ENCODE measurements at regions not wholly inside any gene's neighbourhood (a gene's known extent, or its start where the extent isn't known, plus 50 kb on each side); places are given as distances from the start of the nearest gene placed in this dataset.

- Histone ChIP-seq H3K27me3 (ENCODE audit: low read depth) (no peaks in the 10 kb centered on the region), H3K4me3 (no peak overlapping the region), H3K36me3 (no peaks in the 10 kb centered on the region), H3K27ac (no peak overlapping the region), H3K4me1 (no peaks in the 10 kb centered on the region), H3K9me3 (no peaks in the 10 kb centered on the region)
- no peak for ATAC-seq
- no peak for DNase-seq
- intact Hi-C loops (cut with DNase I), result no loop called here
- TF ChIP-seq CTCF (IDR thresholded peaks at IDR 0.05), result no peak
Observed at GRCh38 chr9:582775-583174, 258.7 kb upstream of the DMRT1 start.

GRCh38 chr9:587527-587926 lies 254.0 kb upstream of the DMRT1 start:
- H3K27ac ChIP-seq, result no peak overlapping the region

DNA sequence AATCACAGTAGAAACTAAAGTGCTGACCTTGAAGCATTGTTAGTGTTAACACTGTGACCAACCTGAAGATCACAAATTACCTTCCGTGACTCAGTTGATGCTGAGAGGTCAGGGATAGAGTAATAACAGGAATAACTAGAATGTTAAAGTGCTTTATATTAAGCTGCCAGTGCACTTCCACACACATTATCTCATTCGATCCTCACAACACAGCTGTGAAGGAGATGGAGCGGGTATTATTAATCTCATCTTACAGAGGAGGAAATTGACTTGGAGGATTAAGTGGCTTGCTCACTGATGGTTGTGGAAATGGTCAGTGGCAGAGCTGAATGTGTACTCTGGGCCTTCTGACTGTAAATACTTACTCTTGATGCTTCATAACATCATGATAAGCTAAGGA lies 252.5 kb upstream of the DMRT1 start:
- H3K36me3 ChIP-seq, result no peaks in the 10 kb centered on the region
- intact Hi-C loops (cut with DNase I), result no loop called here
- DNase-seq (no peak), ATAC-seq (peak in 1 of 2 donors; percentile 29)
- H3K4me3 ChIP-seq, result no peak overlapping the region
- TF ChIP-seq CTCF (IDR thresholded peaks at IDR 0.05), result no peak
- H3K4me1 ChIP-seq, result peaks cover 15% of the 10 kb centered on the region
- no peaks in the 10 kb centered on the region for H3K27me3 ChIP-seq (ENCODE audit: low read depth)
- no peak overlapping the region for H3K27ac ChIP-seq
- H3K9me3 ChIP-seq, result no peaks in the 10 kb centered on the region

More at GRCh38 chr9:587527-587926, 254.0 kb upstream of the DMRT1 start:
- DNase-seq (no peak), ATAC-seq (no peak)
- Histone ChIP-seq H3K9me3 (no peaks in the 10 kb centered on the region), H3K4me3 (no peak overlapping the region), H3K27me3 (ENCODE audit: low read depth) (no peaks in the 10 kb centered on the region), H3K4me1 (peaks cover 15% of the 10 kb centered on the region), H3K36me3 (no peaks in the 10 kb centered on the region)
- no peak for TF ChIP-seq CTCF (IDR thresholded peaks at IDR 0.05)
- intact Hi-C loops (cut with DNase I), result no loop called here

- H3K27ac ChIP-seq, result peak overlapping the region; percentile 42
- ATAC-seq, result peak; percentile 40 to 59
- intact Hi-C loops (cut with DNase I), result no loop called here
- TF ChIP-seq CTCF (IDR thresholded peaks at IDR 0.05), result no peak
- DNase-seq, result no peak
- no peaks in the 10 kb centered on the region for H3K36me3 ChIP-seq
- H3K9me3 ChIP-seq, result no peaks in the 10 kb centered on the region
- no peak overlapping the region for H3K4me3 ChIP-seq
- peaks cover 15% of the 10 kb centered on the region for H3K4me1 ChIP-seq
- no peaks in the 10 kb centered on the region for H3K27me3 ChIP-seq (ENCODE audit: low read depth)
Observed at GRCh38 chr9:589723-590122, 251.8 kb upstream of the DMRT1 start.

- ATAC-seq, result peak; percentile 89 to 90
- intact Hi-C loops (cut with DNase I), result no loop called here
Observed at GRCh38 chr9:591292-591691, 250.2 kb upstream of the DMRT1 start.

More at GRCh38 chr9:591292-591691, 250.2 kb upstream of the DMRT1 start:
- peak; percentile 68 for DNase-seq
- peaks cover 15% of the 10 kb centered on the region for H3K4me1 ChIP-seq
- no peaks in the 10 kb centered on the region for H3K27me3 ChIP-seq (ENCODE audit: low read depth)
- TF ChIP-seq CTCF (IDR thresholded peaks at IDR 0.05), result no peak
- H3K9me3 ChIP-seq, result no peaks in the 10 kb centered on the region
- no peaks in the 10 kb centered on the region for H3K36me3 ChIP-seq
- H3K4me3 ChIP-seq, result no peak overlapping the region
- no peak overlapping the region for H3K27ac ChIP-seq

All from lower lobe of right lung (tissue), 2 donors.